H1 (cell line): ENCODE measurements at regions not wholly inside any gene's neighbourhood (a gene's known extent, or its start where the extent isn't known, plus 50 kb on each side); places are given as distances from the start of the nearest gene placed in this dataset.

Source experiments
- CTCF ChIA-PET: fragments of 300-600 bp; sonication (Branson Sonifier 250); formaldehyde crosslinking; loops from one replicate; lab custom pipeline; 2021; ENCODE audit not compliant: partially characterized antibody; lab: Charles Lee
- POLR2A ChIA-PET: fragments of 300-600 bp; sonication (Branson Sonifier 250); formaldehyde crosslinking; loops from one replicate; lab custom pipeline; 2021; ENCODE audit warnings: inconsistent platforms; ENCODE audit not compliant: partially characterized antibody; lab: Charles Lee
- DNase-seq, 2 experiments: peaks; one replicate each; pipeline versions ENCODE4 v3.0.0 to v3.0.0-alpha.2; 2010 to 2022; ENCODE audit warnings: low spot score in 2 of 2, low read depth in 1 of 2, mixed read lengths in 1 of 2
- FAIRE-seq: peaks from 2 replicates; lab custom pipeline; 2011; peaks lifted over from hg19 to GRCh38; lab: Jason Lieb, UNC
- H2AFZ ChIP-seq: 2 replicates; pipeline ENCODE4 v1.8.1; 2012; ENCODE audit warnings: low read length, inconsistent platforms
- H2AK5ac ChIP-seq: 2 replicates; pipeline ENCODE4 v1.6.1; 2013; ENCODE audit warnings: low read depth, low read length
- H2BK120ac ChIP-seq: replicated peaks from 2 replicates; pipeline ENCODE3; 2013; ENCODE audit warnings: low read depth, low read length, inconsistent platforms
- H2BK12ac ChIP-seq: 2 replicates; pipeline ENCODE4 v1.6.1; 2013; ENCODE audit warnings: low read depth, low read length
- H2BK15ac ChIP-seq: 2 replicates; pipeline ENCODE4 v1.6.1; 2013; ENCODE audit warnings: low read length
- H2BK20ac ChIP-seq: 2 replicates; pipeline ENCODE4 v1.6.1; 2013; ENCODE audit warnings: low read length
- H2BK5ac ChIP-seq: 2 replicates; pipeline ENCODE4 v1.6.1; 2013; ENCODE audit warnings: low read depth, low read length
- H3K14ac ChIP-seq: 2 replicates; pipeline ENCODE4 v1.6.1; 2013; ENCODE audit warnings: inconsistent platforms; ENCODE audit not compliant: insufficient read length
- H3K18ac ChIP-seq: 2 replicates; pipeline ENCODE4 v1.6.1; 2013; ENCODE audit warnings: low read length; ENCODE audit errors: extremely low read depth
- H3K23ac ChIP-seq: 2 replicates; pipeline ENCODE4 v1.6.1; 2013; ENCODE audit warnings: inconsistent platforms; ENCODE audit not compliant: insufficient read length
- H3K23me2 ChIP-seq: 2 replicates; pipeline ENCODE4 v1.6.1; 2013; ENCODE audit warnings: low read depth, low read length
- H3K27ac ChIP-seq: 2 replicates; pipeline ENCODE4 v1.6.1; 2011; ENCODE audit warnings: low read depth, low read length, inconsistent platforms
- H3K27me3 ChIP-seq, 4 experiments: replicated peaks in 1 of 4; 1 replicate in 1 of 4; 2 replicates in 3 of 4; pipeline versions ENCODE4 v1.6.1 to v1.8.1; 2011 to 2013; ENCODE audit warnings: low read length in 3 of 4, mild to moderate bottlenecking in 3 of 4, inconsistent platforms in 2 of 4, mixed read lengths in 2 of 4, moderate library complexity in 1 of 4; ENCODE audit not compliant: control insufficient read depth in 3 of 4, insufficient read depth in 3 of 4; ENCODE audit errors: extremely low read depth in 1 of 4
- H3K36me3 ChIP-seq, 4 experiments: 2 replicates each; pipeline versions ENCODE4 v1.6.1 to v1.8.1; 2011 to 2013; ENCODE audit warnings: mild to moderate bottlenecking in 4 of 4, low read length in 3 of 4, moderate library complexity in 2 of 4, control low read depth in 1 of 4, inconsistent platforms in 1 of 4; ENCODE audit not compliant: insufficient read depth in 4 of 4, control insufficient read depth in 2 of 4
- H3K4ac ChIP-seq: replicated peaks from 2 replicates; pipeline ENCODE3; 2013; ENCODE audit warnings: low read length, low read depth, mixed read lengths, inconsistent platforms; ENCODE audit not compliant: insufficient read length
- H3K4me1 ChIP-seq, 4 experiments: replicated peaks in 1 of 4; 1 replicate in 1 of 4; 2 replicates in 3 of 4; pipeline versions ENCODE4 v1.6.1 to v1.8.1; 2011 to 2013; ENCODE audit warnings: low read length in 3 of 4, inconsistent platforms in 2 of 4, mixed read lengths in 1 of 4; ENCODE audit not compliant: insufficient read depth in 4 of 4, control insufficient read depth in 3 of 4
- H3K4me2 ChIP-seq, 2 experiments: 2 replicates each; pipeline versions ENCODE4 v1.6.1 to v1.8.1; 2011 to 2013; ENCODE audit warnings: low read depth in 2 of 2, low read length in 2 of 2, control low read depth in 1 of 2, inconsistent platforms in 1 of 2, mild to moderate bottlenecking in 1 of 2; ENCODE audit not compliant: insufficient read depth in 1 of 2
- H3K4me3 ChIP-seq, 4 experiments: fragments of 200-600, 300-600 bp in 1 of 4; sonication (generic), shearing (Covaris generic), sonication (Bioruptor Twin) in 1 of 4; 2 replicates each; pipeline versions ENCODE4 v1.5.1 to v1.8.1; 2011 to 2016; ENCODE audit warnings: low read length in 4 of 4, low read depth in 3 of 4, control low read depth in 2 of 4, inconsistent platforms in 2 of 4, mild to moderate bottlenecking in 2 of 4, mixed read lengths in 1 of 4, moderate library complexity in 1 of 4; ENCODE audit not compliant: insufficient read depth in 2 of 4; ENCODE audit errors: extremely low read depth in 1 of 4
- H3K56ac ChIP-seq: replicated peaks from 2 replicates; pipeline ENCODE3; 2013; ENCODE audit warnings: low read depth, mild to moderate bottlenecking, mixed read lengths, low read length, inconsistent platforms; ENCODE audit not compliant: insufficient read length
- H3K79me1 ChIP-seq: 2 replicates; pipeline ENCODE4 v1.6.1; 2013; ENCODE audit warnings: low read depth, low read length, control low read depth
- H3K79me2 ChIP-seq, 2 experiments: 2 replicates each; pipeline versions ENCODE4 v1.6.1 to v1.8.1; 2012 to 2013; ENCODE audit warnings: low read length in 2 of 2, mild to moderate bottlenecking in 2 of 2, inconsistent platforms in 1 of 2; ENCODE audit not compliant: insufficient read depth in 2 of 2, control insufficient read depth in 1 of 2
- H3K9ac ChIP-seq, 4 experiments: replicated peaks in 1 of 4; 1 replicate in 1 of 4; 2 replicates in 3 of 4; pipeline versions ENCODE4 v1.6.1 to v1.8.1; 2011 to 2013; ENCODE audit warnings: low read depth in 3 of 4, low read length in 3 of 4, control low read depth in 2 of 4, mild to moderate bottlenecking in 2 of 4, moderate library complexity in 2 of 4, inconsistent platforms in 1 of 4; ENCODE audit errors: extremely low read depth in 1 of 4
- H3K9me3 ChIP-seq, 2 experiments: 2 replicates each; pipeline versions ENCODE4 v1.6.1 to v1.8.1; 2012 to 2013; ENCODE audit warnings: mild to moderate bottlenecking in 2 of 2, moderate library complexity in 2 of 2, control low read depth in 1 of 2, inconsistent platforms in 1 of 2, low read depth in 1 of 2, low read length in 1 of 2, mixed read lengths in 1 of 2; ENCODE audit not compliant: insufficient read depth in 2 of 2
- H4K20me1 ChIP-seq, 2 experiments: replicated peaks in 1 of 2; 2 replicates each; pipeline versions ENCODE3 to v1.8.1; 2011 to 2013; ENCODE audit warnings: inconsistent platforms in 2 of 2, low read length in 2 of 2, mild to moderate bottlenecking in 1 of 2; ENCODE audit not compliant: insufficient read depth in 2 of 2, control insufficient read depth in 1 of 2
- H4K5ac ChIP-seq: 2 replicates; pipeline ENCODE4 v1.6.1; 2013; ENCODE audit warnings: low read length, low read depth, mixed read lengths, inconsistent platforms; ENCODE audit not compliant: insufficient read length
- H4K8ac ChIP-seq: 2 replicates; pipeline ENCODE4 v1.8.0; 2013; ENCODE audit warnings: mild to moderate bottlenecking, moderate library complexity, low read length, inconsistent platforms; ENCODE audit not compliant: insufficient read depth; ENCODE audit errors: extremely low read depth
- H4K91ac ChIP-seq: replicated peaks from 2 replicates; pipeline ENCODE3; 2013; ENCODE audit warnings: low read length, mixed read lengths, inconsistent platforms; ENCODE audit not compliant: insufficient read length
- CTBP2 ChIP-seq: IDR thresholded peaks from 2 replicates; pipeline ENCODE4 v1.7.0; 2011; ENCODE audit warnings: borderline replicate concordance, mild to moderate bottlenecking, moderate library complexity, mixed read lengths, low read length; ENCODE audit not compliant: insufficient read depth, insufficient read length
- JUN ChIP-seq: IDR thresholded peaks from 2 replicates; pipeline ENCODE4 v1.6.1; 2011; ENCODE audit warnings: low read depth, mild to moderate bottlenecking, improper control_type of control experiment, low read length
- JUND ChIP-seq: IDR thresholded peaks from 2 replicates; pipeline ENCODE4 v1.6.1; 2011; ENCODE audit warnings: mild to moderate bottlenecking, improper control_type of control experiment, low read length
- KDM4A ChIP-seq: IDR thresholded peaks from one replicate; pipeline ENCODE4 v1.7.1; 2012; ENCODE audit warnings: low read depth, mild to moderate bottlenecking, moderate library complexity, low read length, inconsistent platforms; ENCODE audit not compliant: severe bottlenecking
- KDM5A ChIP-seq: fragments of 200-600 bp; IDR thresholded peaks from 2 replicates; pipeline ENCODE4 v1.7.1; 2012; ENCODE audit warnings: mild to moderate bottlenecking, low read length, inconsistent platforms, mixed read lengths
- RAD21 ChIP-seq, 2 experiments: IDR thresholded peaks in 1 of 2; conservative IDR thresholded peaks in 1 of 2; 2 replicates each; pipeline ENCODE4 v1.6.1; 2011; ENCODE audit warnings: low read depth in 2 of 2, low read length in 2 of 2, improper control_type of control experiment in 1 of 2, inconsistent platforms in 1 of 2, mild to moderate bottlenecking in 1 of 2, moderate library complexity in 1 of 2
- RBBP5 ChIP-seq: IDR thresholded peaks from 2 replicates; pipeline ENCODE4 v1.7.1; 2012; ENCODE audit warnings: low read depth, mild to moderate bottlenecking, inconsistent platforms, low read length, moderate library complexity, borderline replicate concordance
- SAP30 ChIP-seq: fragments of 300-600 bp; sonication (generic); IDR thresholded peaks from 2 replicates; pipeline ENCODE4 v1.7.1; 2012; ENCODE audit warnings: low read length, moderate library complexity, mild to moderate bottlenecking, inconsistent platforms; ENCODE audit not compliant: insufficient read depth, insufficient replicate concordance
- SRF ChIP-seq: IDR thresholded peaks from 2 replicates; pipeline ENCODE4 v1.6.1; 2011; ENCODE audit warnings: mild to moderate bottlenecking, low read depth, low read length, moderate library complexity
- WGBS, 2 experiments: shearing (Covaris generic) in 1 of 2; methylation state at CpG; one replicate each; pipeline versions ENCODE4 v1.1.6 to v1.1.7; 2013 to 2015; ENCODE audit warnings: low lambda C conversion rate in 2 of 2, mixed read lengths in 2 of 2, inconsistent platforms in 1 of 2, low coverage in 1 of 2, missing lambda C conversion rate in 1 of 2; ENCODE audit not compliant: insufficient replicate concordance in 2 of 2, insufficient coverage in 1 of 2, insufficient read length in 1 of 2; ENCODE audit errors: extremely low coverage in 1 of 2, missing lambda C conversion rate in 1 of 2; 5-methylcytosine and 5-hydroxymethylcytosine counted together
- TF ChIP-seq, protein P1 (sequence below): IDR thresholded peaks from 2 replicates; pipeline ENCODE4 v1.6.1; 2012; ENCODE audit warnings: inconsistent platforms
- TF ChIP-seq, protein P2 (sequence below): IDR thresholded peaks from 2 replicates; pipeline ENCODE4 v1.6.1; 2011; ENCODE audit warnings: low read length, improper control_type of control experiment

DNA sequence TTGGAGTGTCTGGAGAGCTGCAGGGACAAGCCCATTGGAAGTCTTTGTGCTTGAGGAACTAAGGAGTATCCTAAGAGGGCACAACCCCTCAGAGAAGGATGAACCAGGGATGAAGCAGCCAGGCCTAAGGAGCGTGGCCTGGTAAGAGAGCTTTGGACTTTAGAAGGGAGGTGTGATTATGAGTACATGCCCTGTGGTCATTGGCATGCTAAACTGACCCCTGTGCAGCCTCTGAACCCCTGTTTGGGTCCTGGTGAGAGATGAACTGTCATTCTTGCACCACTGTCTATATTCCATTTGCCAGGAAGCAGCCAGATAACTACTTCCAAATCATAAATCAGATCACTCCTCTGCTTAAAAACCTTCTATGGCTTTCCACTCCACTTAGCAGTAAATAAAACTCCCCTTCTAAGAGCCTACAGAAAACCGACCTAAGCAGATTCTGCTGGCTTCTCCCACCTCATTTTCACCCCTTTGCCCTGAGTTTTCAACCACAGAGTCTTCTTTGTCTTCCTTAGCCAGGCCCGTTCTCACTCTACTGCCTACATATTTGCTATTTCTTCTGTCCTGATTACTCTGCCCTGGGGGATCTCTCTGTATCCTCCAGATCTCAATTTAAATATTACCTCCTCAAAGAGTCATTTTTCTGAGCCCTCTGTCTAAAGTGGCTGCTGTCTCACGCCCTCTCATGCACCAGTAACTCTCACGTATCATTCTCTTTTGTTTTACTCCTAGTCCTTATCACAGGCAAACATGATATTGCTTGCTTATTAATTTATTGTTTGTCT lies 56.7 kb downstream of the MID1IP1 start:
- H3K4me1 ChIP-seq: no peaks in the 10 kb centered on the region
- no peaks in the 10 kb centered on the region for H3K79me2 ChIP-seq
- no peak overlapping the region for H3K4ac ChIP-seq
- no peak overlapping the region for H2AK5ac ChIP-seq
- H2BK15ac ChIP-seq: no peak overlapping the region
- no peak overlapping the region for H3K4me3 ChIP-seq
- H4K5ac ChIP-seq: no peak overlapping the region
- DNase-seq (no peak), FAIRE-seq (no peak)
- no peak overlapping the region for H3K56ac ChIP-seq
- no peak overlapping the region for H3K14ac ChIP-seq
- H3K79me1 ChIP-seq: no peaks in the 10 kb centered on the region
- no peak overlapping the region for H2AFZ ChIP-seq
- no peak overlapping the region for H3K9ac ChIP-seq
- no peak overlapping the region for H4K8ac ChIP-seq
- no peaks in the 10 kb centered on the region for H3K36me3 ChIP-seq
- 89% methylated on average over 4 of the region's 5 CpGs; no CpG with 5 or more reads in 1 of the 2 experiments for WGBS, 2 experiments
- H4K91ac ChIP-seq: no peak overlapping the region
- no peaks in the 10 kb centered on the region for H4K20me1 ChIP-seq
- no peak overlapping the region for H2BK5ac ChIP-seq
- ChIA-PET CTCF (no interaction called here), POLR2A (no interaction called here)
- no peaks in the 10 kb centered on the region for H3K9me3 ChIP-seq
- H3K18ac ChIP-seq: no peak overlapping the region
- no peak overlapping the region for H3K4me2 ChIP-seq
- no peak overlapping the region for H2BK12ac ChIP-seq
- no peak overlapping the region for H3K23ac ChIP-seq
- no peak overlapping the region for H2BK20ac ChIP-seq
- H3K27me3 ChIP-seq: no peaks in the 10 kb centered on the region
- H2BK120ac ChIP-seq: no peak overlapping the region
- H3K27ac ChIP-seq: no peak overlapping the region
- no peaks in the 10 kb centered on the region for H3K23me2 ChIP-seq
- TF ChIP-seq, protein P1, sequence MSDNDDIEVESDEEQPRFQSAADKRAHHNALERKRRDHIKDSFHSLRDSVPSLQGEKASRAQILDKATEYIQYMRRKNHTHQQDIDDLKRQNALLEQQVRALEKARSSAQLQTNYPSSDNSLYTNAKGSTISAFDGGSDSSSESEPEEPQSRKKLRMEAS: no peak
- TF ChIP-seq JUND (no peak), RBBP5 (no peak), JUN (no peak), SAP30 (no peak), KDM5A (no peak), KDM4A (no peak), SRF (no peak), RAD21 (IDR thresholded peaks at IDR 0.05 in 1 of 2, conservative IDR thresholded peaks at IDR 0.05 in 1 of 2; ENCODE audit: low read depth in 2 of 2, low read length in 2 of 2) (no peak), CTBP2 (no peak)
- TF ChIP-seq, protein P2, sequence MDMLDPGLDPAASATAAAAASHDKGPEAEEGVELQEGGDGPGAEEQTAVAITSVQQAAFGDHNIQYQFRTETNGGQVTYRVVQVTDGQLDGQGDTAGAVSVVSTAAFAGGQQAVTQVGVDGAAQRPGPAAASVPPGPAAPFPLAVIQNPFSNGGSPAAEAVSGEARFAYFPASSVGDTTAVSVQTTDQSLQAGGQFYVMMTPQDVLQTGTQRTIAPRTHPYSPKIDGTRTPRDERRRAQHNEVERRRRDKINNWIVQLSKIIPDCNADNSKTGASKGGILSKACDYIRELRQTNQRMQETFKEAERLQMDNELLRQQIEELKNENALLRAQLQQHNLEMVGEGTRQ: no peak
